ENCODE measurements at regions not wholly inside any gene's neighbourhood (a gene's known extent, or its start where the extent isn't known, plus 50 kb on each side); places are given as distances from the start of the nearest gene placed in this dataset.

DNA sequence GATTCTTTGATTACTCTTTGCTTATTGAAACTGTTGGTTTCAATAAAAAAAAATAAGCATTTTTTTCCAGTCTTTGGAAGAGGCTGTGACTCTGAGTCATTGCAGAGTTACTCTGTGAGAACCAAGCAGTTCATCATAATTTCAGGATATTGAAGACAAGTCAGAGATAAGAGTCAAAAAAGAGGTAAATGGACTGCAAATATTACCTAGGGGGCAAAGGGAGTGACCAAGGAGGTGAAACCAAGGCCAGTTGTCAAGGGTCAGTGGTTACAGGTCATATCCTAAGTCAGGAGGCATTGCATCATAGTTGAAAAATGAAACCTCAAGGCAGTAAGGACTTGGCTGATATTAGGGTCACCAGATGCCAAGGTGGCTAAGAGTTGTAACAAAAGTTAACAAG lies 597.1 kb upstream of the USP24 start:
- Histone ChIP-seq H3K4me1 (no peaks in the 10 kb centered on the region), H3K9me3 (ENCODE audit: low read depth) (no peaks in the 10 kb centered on the region), H3F3A (ENCODE audit: low read depth) (no peaks in the 10 kb centered on the region), H3K27me3 (no peaks in the 10 kb centered on the region), H3K79me2 (ENCODE audit: low read depth) (no peaks in the 10 kb centered on the region), H3K27ac (no peak overlapping the region), H2AFZ (replicated peaks) (no peak overlapping the region), H3K9ac (no peak overlapping the region), H3K36me3 (no peaks in the 10 kb centered on the region), H4K20me1 (ENCODE audit: low read depth) (no peaks in the 10 kb centered on the region), H3K4me3 (no peak overlapping the region), H3K4me2 (no peak overlapping the region)
- H3K9me3 Mint-ChIP-seq = peaks cover 5% of the 10 kb centered on the region
- H3K4me1 Mint-ChIP-seq = no peaks in the 10 kb centered on the region
- no peaks in the 10 kb centered on the region for H3K27me3 Mint-ChIP-seq (ENCODE audit: insufficient read depth, low read depth)
- H3K27ac Mint-ChIP-seq = no peak overlapping the region
- peaks cover 2% of the 10 kb centered on the region for H3K36me3 Mint-ChIP-seq
- H3K4me3 Mint-ChIP-seq = no peak overlapping the region
- DNase-seq (ENCODE audit: low spot score) = no peak
- no peak for TF ChIP-seq EZH2 (IDR thresholded peaks at IDR 0.05)
- no peak for TF ChIP-seq EZH2phosphoT487 (IDR thresholded peaks at IDR 0.05)
- TF ChIP-seq, protein P1, sequence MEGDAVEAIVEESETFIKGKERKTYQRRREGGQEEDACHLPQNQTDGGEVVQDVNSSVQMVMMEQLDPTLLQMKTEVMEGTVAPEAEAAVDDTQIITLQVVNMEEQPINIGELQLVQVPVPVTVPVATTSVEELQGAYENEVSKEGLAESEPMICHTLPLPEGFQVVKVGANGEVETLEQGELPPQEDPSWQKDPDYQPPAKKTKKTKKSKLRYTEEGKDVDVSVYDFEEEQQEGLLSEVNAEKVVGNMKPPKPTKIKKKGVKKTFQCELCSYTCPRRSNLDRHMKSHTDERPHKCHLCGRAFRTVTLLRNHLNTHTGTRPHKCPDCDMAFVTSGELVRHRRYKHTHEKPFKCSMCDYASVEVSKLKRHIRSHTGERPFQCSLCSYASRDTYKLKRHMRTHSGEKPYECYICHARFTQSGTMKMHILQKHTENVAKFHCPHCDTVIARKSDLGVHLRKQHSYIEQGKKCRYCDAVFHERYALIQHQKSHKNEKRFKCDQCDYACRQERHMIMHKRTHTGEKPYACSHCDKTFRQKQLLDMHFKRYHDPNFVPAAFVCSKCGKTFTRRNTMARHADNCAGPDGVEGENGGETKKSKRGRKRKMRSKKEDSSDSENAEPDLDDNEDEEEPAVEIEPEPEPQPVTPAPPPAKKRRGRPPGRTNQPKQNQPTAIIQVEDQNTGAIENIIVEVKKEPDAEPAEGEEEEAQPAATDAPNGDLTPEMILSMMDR (IDR thresholded peaks at IDR 0.05) = no peak

DNA sequence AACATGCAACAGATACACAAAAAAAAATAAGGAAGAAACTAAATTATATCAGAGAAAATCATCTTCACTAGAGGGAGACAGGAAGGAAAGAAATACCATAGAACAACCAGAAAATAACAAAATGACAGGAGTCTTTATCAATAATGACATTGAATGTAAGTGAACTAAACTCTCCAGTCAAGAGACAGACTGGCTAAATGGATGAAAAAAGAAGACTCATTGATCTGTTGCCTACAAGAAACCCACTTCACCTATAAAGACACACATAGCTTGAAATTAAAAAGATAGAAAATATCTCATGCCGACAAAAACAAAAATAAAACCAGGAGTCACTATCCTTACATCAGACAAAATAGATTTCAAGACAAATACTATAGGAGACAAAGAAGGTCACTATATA lies 593.1 kb upstream of the USP24 start:
- H3K27ac ChIP-seq = no peak overlapping the region
- H2AFZ ChIP-seq (replicated peaks) = no peak overlapping the region
- Mint-ChIP-seq H3K36me3 (peaks cover 2% of the 10 kb centered on the region), H3K4me1 (no peaks in the 10 kb centered on the region), H3K9me3 (peaks cover 5% of the 10 kb centered on the region), H3K27ac (no peak overlapping the region), H3K27me3 (ENCODE audit: insufficient read depth, low read depth) (no peaks in the 10 kb centered on the region), H3K4me3 (no peak overlapping the region)
- DNase-seq (ENCODE audit: low spot score) = no peak
- H3K4me1 ChIP-seq = no peaks in the 10 kb centered on the region
- H3F3A ChIP-seq (ENCODE audit: low read depth) = no peaks in the 10 kb centered on the region
- no peak for TF ChIP-seq EZH2 (IDR thresholded peaks at IDR 0.05)
- TF ChIP-seq, protein P1 (IDR thresholded peaks at IDR 0.05) = no peak
- TF ChIP-seq EZH2phosphoT487 (IDR thresholded peaks at IDR 0.05) = no peak
- H3K4me2 ChIP-seq = no peak overlapping the region
- H3K36me3 ChIP-seq = no peaks in the 10 kb centered on the region
- H4K20me1 ChIP-seq (ENCODE audit: low read depth) = no peaks in the 10 kb centered on the region
- H3K9me3 ChIP-seq (ENCODE audit: low read depth) = no peaks in the 10 kb centered on the region
- H3K27me3 ChIP-seq = no peaks in the 10 kb centered on the region
- H3K9ac ChIP-seq = no peak overlapping the region
- no peaks in the 10 kb centered on the region for H3K79me2 ChIP-seq (ENCODE audit: low read depth)
- no peak overlapping the region for H3K4me3 ChIP-seq

DNA sequence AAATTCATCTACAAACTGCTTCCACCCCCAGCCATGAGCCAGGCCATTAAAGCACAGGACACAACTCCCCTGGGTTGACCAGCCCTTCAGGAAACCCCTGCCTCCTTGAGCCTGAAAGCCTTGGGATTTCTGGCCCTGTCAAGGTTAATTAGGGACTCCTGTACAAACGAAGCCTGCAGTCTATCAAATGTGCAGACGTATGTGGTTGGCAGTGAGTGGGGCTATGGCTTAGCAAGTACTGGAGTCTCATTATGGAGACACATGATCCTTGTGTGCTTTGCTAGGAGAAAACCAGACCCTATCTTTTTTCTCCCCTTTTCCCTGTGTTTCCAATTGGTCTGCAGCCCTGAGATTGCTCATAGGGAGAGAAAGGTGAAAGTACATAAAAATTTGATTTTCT lies 588.3 kb upstream of the USP24 start:
- peaks cover 13% of the 10 kb centered on the region for H3K9me3 Mint-ChIP-seq
- Histone ChIP-seq H3K79me2 (ENCODE audit: low read depth) (no peaks in the 10 kb centered on the region), H2AFZ (replicated peaks) (no peak overlapping the region), H3K27ac (no peak overlapping the region), H3K4me3 (no peak overlapping the region), H3K4me2 (no peak overlapping the region), H3K4me1 (no peaks in the 10 kb centered on the region), H3K9me3 (ENCODE audit: low read depth) (no peaks in the 10 kb centered on the region), H3K9ac (no peak overlapping the region), H3K27me3 (no peaks in the 10 kb centered on the region), H3F3A (ENCODE audit: low read depth) (no peaks in the 10 kb centered on the region), H4K20me1 (ENCODE audit: low read depth) (no peaks in the 10 kb centered on the region), H3K36me3 (no peaks in the 10 kb centered on the region)
- peaks cover 1% of the 10 kb centered on the region for H3K36me3 Mint-ChIP-seq
- no peak overlapping the region for H3K4me3 Mint-ChIP-seq
- H3K27me3 Mint-ChIP-seq (ENCODE audit: insufficient read depth, low read depth) = peaks cover 2% of the 10 kb centered on the region
- TF ChIP-seq, protein P1 (IDR thresholded peaks at IDR 0.05) = no peak
- TF ChIP-seq EZH2 (IDR thresholded peaks at IDR 0.05) (no peak), EZH2phosphoT487 (IDR thresholded peaks at IDR 0.05) (no peak)
- no peak overlapping the region for H3K27ac Mint-ChIP-seq
- no peak for DNase-seq (ENCODE audit: low spot score)
- H3K4me1 Mint-ChIP-seq = no peaks in the 10 kb centered on the region

All from neural progenitor cell (in vitro differentiated cells).